HCT116 (cell line): ENCODE measurements at regions not wholly inside any gene's neighbourhood (a gene's known extent, or its start where the extent isn't known, plus 50 kb on each side); places are given as distances from the start of the nearest gene placed in this dataset.

Experiments
- ATAC-seq: fragments of 200-7000 bp; cut with Tn5 transposase; 2 replicates; pipeline ENCODE4 v1.9.1; 2020; ENCODE audit warnings: mild to moderate bottlenecking, moderate library complexity
- BruUV-seq: library from RNA; stranded (reverse); fragments of 400-500 nt; replicated peaks from 2 replicates; lab custom pipeline; 2021; lab: Mats Ljungman, UMichigan
- CTCF ChIA-PET: fragments of 300-600 bp; sonication (Branson Sonifier 250); formaldehyde crosslinking; loops from one replicate; lab custom pipeline; 2021; ENCODE audit warnings: antibody characterized with exemption; lab: Charles Lee
- POLR2A ChIA-PET: fragments of 300-600, 350-600 bp; sonication (Branson Sonifier 250); formaldehyde crosslinking; loops from one replicate; lab custom pipeline; 2021; ENCODE audit warnings: antibody characterized with exemption; lab: Charles Lee
- RAD21 ChIA-PET, 2 experiments: fragments of 300-600 bp; sonication (Branson Sonifier 250); formaldehyde crosslinking; loops; one replicate each; lab custom pipeline; 2023; ENCODE audit warnings: low total read pairs in 2 of 2; ENCODE audit not compliant: uncharacterized antibody in 2 of 2, unreplicated experiment in 2 of 2, low non-redundant PET in 1 of 2; lab: Charles Lee
- DNase-seq: peaks from one replicate; pipeline ENCODE4 v3.0.0-alpha.2; 2010; ENCODE audit warnings: low read depth, low spot score
- H2AFZ ChIP-seq: fragments of 200-600 bp; shearing (Covaris generic), sonication (generic); 2 replicates; pipeline ENCODE4 v1.6.1; 2017; ENCODE audit warnings: low read depth, mixed run types, mixed read lengths, antibody characterized with exemption, low read length; ENCODE audit not compliant: poor library complexity, severe bottlenecking
- H3K27ac ChIP-seq: 2 replicates; pipeline ENCODE4 v1.5.1; 2012; ENCODE audit warnings: low read depth, low read length
- H3K27me3 ChIP-seq: fragments of 200-600 bp; sonication (generic); 2 replicates; pipeline ENCODE4 v1.6.1; 2016; ENCODE audit warnings: mixed run types, low read length, mixed read lengths; ENCODE audit not compliant: insufficient read depth
- H3K36me3 ChIP-seq, 2 experiments: fragments of 200-500 bp in 1 of 2; fragments of 200-600 bp in 1 of 2; sonication (Bioruptor generic) in 1 of 2; sonication (generic) in 1 of 2; 2 replicates each; pipeline versions ENCODE4 v1.5.1 to v1.6.1; 2014 to 2016; ENCODE audit warnings: low read length in 2 of 2, inconsistent platforms in 1 of 2, mixed read lengths in 1 of 2, mixed run types in 1 of 2; ENCODE audit not compliant: insufficient read depth in 2 of 2, control insufficient read depth in 1 of 2
- H3K4me1 ChIP-seq, 2 experiments: fragments of 200-600 bp in 1 of 2; sonication (generic) in 1 of 2; 2 replicates each; pipeline versions ENCODE4 v1.5.1 to v1.6.1; 2012 to 2017; ENCODE audit warnings: low read length in 2 of 2, inconsistent platforms in 1 of 2, mild to moderate bottlenecking in 1 of 2, mixed read lengths in 1 of 2, mixed run types in 1 of 2, moderate library complexity in 1 of 2; ENCODE audit not compliant: insufficient read depth in 2 of 2, control insufficient read depth in 1 of 2
- H3K4me2 ChIP-seq: fragments of 200-600 bp; sonication (generic); 2 replicates; pipeline ENCODE4 v1.6.1; 2017; ENCODE audit warnings: mixed run types, low read length, mixed read lengths
- H3K4me3 ChIP-seq, 2 experiments: fragments of 200-600 bp in 1 of 2; sonication (generic) in 1 of 2; replicated peaks in 1 of 2; 2 replicates each; pipeline ENCODE4 v1.5.1; 2011 to 2016; ENCODE audit warnings: low read length in 2 of 2, control low read depth in 1 of 2, low read depth in 1 of 2, mild to moderate bottlenecking in 1 of 2, mixed read lengths in 1 of 2, mixed run types in 1 of 2
- H3K79me2 ChIP-seq: fragments of 200-600 bp; sonication (generic); 2 replicates; pipeline ENCODE4 v1.6.1; 2017; ENCODE audit warnings: mild to moderate bottlenecking, mixed run types, low read length, moderate library complexity, mixed read lengths; ENCODE audit not compliant: insufficient read depth
- H3K9ac ChIP-seq: fragments of 200-600 bp; sonication (generic); 2 replicates; pipeline ENCODE4 v1.6.1; 2016; ENCODE audit warnings: low read length, mixed read lengths
- H3K9me2 ChIP-seq: fragments of 200-600 bp; sonication (generic), shearing (Covaris generic); 2 replicates; pipeline ENCODE4 v1.6.1; 2017; ENCODE audit warnings: mixed run types, mild to moderate bottlenecking, moderate library complexity; ENCODE audit not compliant: insufficient read depth
- H3K9me3 ChIP-seq, 2 experiments: fragments of 200-500 bp in 1 of 2; fragments of 200-600 bp in 1 of 2; sonication (Bioruptor generic) in 1 of 2; sonication (generic) in 1 of 2; 2 replicates each; pipeline ENCODE4 v1.6.1; 2014 to 2017; ENCODE audit warnings: low read length in 2 of 2, mixed read lengths in 2 of 2, inconsistent platforms in 1 of 2, low read depth in 1 of 2, mild to moderate bottlenecking in 1 of 2, mixed run types in 1 of 2, moderate library complexity in 1 of 2; ENCODE audit not compliant: control insufficient read depth in 1 of 2, insufficient read depth in 1 of 2
- H4K20me1 ChIP-seq: fragments of 200-600 bp; sonication (generic), shearing (Covaris generic); 2 replicates; pipeline ENCODE4 v1.6.1; 2017; ENCODE audit warnings: mixed run types, mild to moderate bottlenecking, moderate library complexity; ENCODE audit not compliant: insufficient read depth
- CBX3 ChIP-seq: IDR thresholded peaks from 2 replicates; pipeline ENCODE4 v1.6.1; 2012; ENCODE audit warnings: low read depth
- CEBPB ChIP-seq: IDR thresholded peaks from 2 replicates; pipeline ENCODE4 v1.6.1; 2012; ENCODE audit warnings: low read depth
- EGR1 ChIP-seq: IDR thresholded peaks from 2 replicates; pipeline ENCODE4 v1.6.1; 2012; ENCODE audit warnings: low read depth
- ELF1 ChIP-seq: IDR thresholded peaks from 2 replicates; pipeline ENCODE4 v1.6.1; 2012; ENCODE audit warnings: low read depth, borderline replicate concordance
- EZH2 ChIP-seq: fragments of 200-600 bp; sonication (generic); IDR thresholded peaks from 2 replicates; pipeline ENCODE4 v1.6.1; 2017; ENCODE audit warnings: antibody characterized with exemption, mixed run types
- EZH2phosphoT487 ChIP-seq: fragments of 200-600 bp; IDR thresholded peaks from 2 replicates; pipeline ENCODE4 v1.6.1; 2018; ENCODE audit warnings: antibody characterized with exemption, borderline replicate concordance
- FOSL1 ChIP-seq: IDR thresholded peaks from 2 replicates; pipeline ENCODE4 v1.6.1; 2012; ENCODE audit warnings: low read depth
- JUND ChIP-seq: IDR thresholded peaks from 2 replicates; pipeline ENCODE4 v1.6.1; 2012
- POLR2A ChIP-seq: IDR thresholded peaks from 2 replicates; pipeline ENCODE4 v1.7.0; 2011; ENCODE audit warnings: borderline replicate concordance; ENCODE audit not compliant: insufficient read depth, insufficient read length; ENCODE audit errors: extremely low read depth
- POLR2AphosphoS5 ChIP-seq: IDR thresholded peaks from 2 replicates; pipeline ENCODE4 v1.6.1; 2011; ENCODE audit warnings: mild to moderate bottlenecking, low read depth, low read length, moderate library complexity
- RAD21 ChIP-seq: IDR thresholded peaks from 2 replicates; pipeline ENCODE4 v1.6.1; 2012; ENCODE audit warnings: low read depth, mild to moderate bottlenecking
- SIN3A ChIP-seq: IDR thresholded peaks from 2 replicates; pipeline ENCODE4 v1.6.1; 2012; ENCODE audit warnings: low read depth
- TCF7L2 ChIP-seq: IDR thresholded peaks from 2 replicates; pipeline ENCODE4 v1.7.0; 2011; ENCODE audit warnings: borderline replicate concordance, inconsistent platforms; ENCODE audit not compliant: insufficient read depth, insufficient read length; ENCODE audit errors: extremely low read depth
- YY1 ChIP-seq: IDR thresholded peaks from 2 replicates; pipeline ENCODE4 v1.6.1; 2011; ENCODE audit warnings: low read length, low read depth, moderate library complexity, mild to moderate bottlenecking; ENCODE audit not compliant: insufficient replicate concordance; ENCODE audit errors: extremely low read depth
- ZFX ChIP-seq: fragments of 450-650 bp; IDR thresholded peaks from 2 replicates; pipeline ENCODE4 v1.6.1; 2017
- ZNF274 ChIP-seq: fragments of 200-500 bp; sonication (Bioruptor generic); IDR thresholded peaks from 2 replicates; pipeline ENCODE4 v1.6.1; 2014; ENCODE audit warnings: mild to moderate bottlenecking, low read depth, low read length, inconsistent platforms
- intact Hi-C: fragments of 100-400 bp; cut with micrococcal nuclease; formaldehyde crosslinking; loops from 2 replicates; pipeline ENCODE4 v1.10.0; 2022
- TF ChIP-seq, protein P1 (sequence below), 3 experiments: fragments of 200-600 bp in 1 of 3; sonication (generic) in 1 of 3; IDR thresholded peaks in 2 of 3; conservative IDR thresholded peaks in 1 of 3; 2 replicates each; pipeline ENCODE4 v1.5.1; 2012 to 2017; ENCODE audit warnings: low read depth in 2 of 3, low read length in 2 of 3, antibody characterized with exemption in 1 of 3, borderline replicate concordance in 1 of 3, control low read depth in 1 of 3, mild to moderate bottlenecking in 1 of 3, mixed read lengths in 1 of 3, mixed run types in 1 of 3, moderate library complexity in 1 of 3; ENCODE audit not compliant: insufficient read depth in 1 of 3
- TF ChIP-seq, protein P2 (sequence below): IDR thresholded peaks from 2 replicates; pipeline ENCODE4 v1.6.1; 2012; ENCODE audit warnings: low read depth
- TF ChIP-seq, protein P3 (sequence below): IDR thresholded peaks from 2 replicates; pipeline ENCODE4 v1.6.1; 2012

DNA sequence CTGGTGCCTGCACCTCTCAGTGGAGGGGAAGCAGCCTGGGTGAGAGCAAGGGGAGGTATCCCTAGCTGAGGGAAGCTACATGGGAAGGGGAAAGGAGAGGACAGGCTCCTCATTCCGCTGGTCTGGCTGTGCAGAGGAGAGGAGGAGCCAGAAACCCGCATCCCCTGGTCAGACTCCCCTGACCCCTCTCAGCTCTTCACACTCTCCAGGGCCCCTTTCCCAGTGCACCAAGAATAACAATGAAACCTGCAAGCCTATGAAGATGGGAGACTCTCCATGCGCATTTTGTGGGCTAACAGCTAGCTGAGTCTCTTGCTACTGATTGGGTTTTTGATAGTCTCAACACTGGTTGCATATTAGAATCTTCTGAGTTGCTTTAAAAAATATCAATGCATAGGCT is 319.9 kb upstream of the COBL start (continued):
- TF ChIP-seq POLR2A: no peak
- TF ChIP-seq ELF1: no peak
- no peak for TF ChIP-seq EGR1
- no peak for TF ChIP-seq ZFX

DNA sequence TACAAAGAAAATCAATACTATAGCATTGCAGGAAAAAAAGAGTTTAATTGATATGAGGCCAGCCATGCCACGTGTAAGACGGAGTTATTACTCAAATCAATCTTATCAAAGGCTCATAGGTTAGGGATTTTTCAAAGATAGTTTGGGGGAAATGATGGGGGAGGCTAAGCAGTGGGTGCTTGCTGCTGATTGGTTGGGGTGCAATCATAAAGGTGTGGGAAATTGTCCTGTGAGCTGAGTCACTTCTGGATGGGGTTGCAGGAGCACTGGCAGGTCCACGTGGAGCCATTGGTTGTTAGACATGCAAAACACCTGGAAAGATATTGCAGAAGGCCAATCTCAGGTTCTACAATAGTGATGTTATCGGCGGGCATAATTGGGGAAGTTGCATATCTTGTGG is 319.2 kb upstream of the COBL start:
- RAD21 ChIA-PET: no interaction called here
- intact Hi-C loops: no loop called here

More for the DNA sequence above, 319.2 kb upstream of the COBL start:
- H2AFZ ChIP-seq: no peak overlapping the region
- H4K20me1 ChIP-seq: no peaks in the 10 kb centered on the region
- no peaks in the 10 kb centered on the region for H3K9me2 ChIP-seq
- H3K36me3 ChIP-seq: no peaks in the 10 kb centered on the region
- no TSS peak for BruUV-seq
- no peak for ATAC-seq
- no peaks in the 10 kb centered on the region for H3K79me2 ChIP-seq
- no peaks in the 10 kb centered on the region for H3K9me3 ChIP-seq
- ChIA-PET POLR2A (no interaction called here), CTCF (no interaction called here)
- TF ChIP-seq EGR1 (no peak), CBX3 (no peak), JUND (no peak), RAD21 (no peak), ZNF274 (no peak), EZH2phosphoT487 (no peak), POLR2AphosphoS5 (no peak), ZFX (no peak), SIN3A (no peak), YY1 (no peak), TCF7L2 (no peak), EZH2 (no peak), CEBPB (no peak), POLR2A (no peak), FOSL1 (no peak)
- TF ChIP-seq, protein P1, sequence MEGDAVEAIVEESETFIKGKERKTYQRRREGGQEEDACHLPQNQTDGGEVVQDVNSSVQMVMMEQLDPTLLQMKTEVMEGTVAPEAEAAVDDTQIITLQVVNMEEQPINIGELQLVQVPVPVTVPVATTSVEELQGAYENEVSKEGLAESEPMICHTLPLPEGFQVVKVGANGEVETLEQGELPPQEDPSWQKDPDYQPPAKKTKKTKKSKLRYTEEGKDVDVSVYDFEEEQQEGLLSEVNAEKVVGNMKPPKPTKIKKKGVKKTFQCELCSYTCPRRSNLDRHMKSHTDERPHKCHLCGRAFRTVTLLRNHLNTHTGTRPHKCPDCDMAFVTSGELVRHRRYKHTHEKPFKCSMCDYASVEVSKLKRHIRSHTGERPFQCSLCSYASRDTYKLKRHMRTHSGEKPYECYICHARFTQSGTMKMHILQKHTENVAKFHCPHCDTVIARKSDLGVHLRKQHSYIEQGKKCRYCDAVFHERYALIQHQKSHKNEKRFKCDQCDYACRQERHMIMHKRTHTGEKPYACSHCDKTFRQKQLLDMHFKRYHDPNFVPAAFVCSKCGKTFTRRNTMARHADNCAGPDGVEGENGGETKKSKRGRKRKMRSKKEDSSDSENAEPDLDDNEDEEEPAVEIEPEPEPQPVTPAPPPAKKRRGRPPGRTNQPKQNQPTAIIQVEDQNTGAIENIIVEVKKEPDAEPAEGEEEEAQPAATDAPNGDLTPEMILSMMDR (IDR thresholded peaks at IDR 0.05 in 2 of 3, conservative IDR thresholded peaks at IDR 0.05 in 1 of 3; ENCODE audit: borderline replicate concordance in 1 of 3, insufficient read depth in 1 of 3, low read depth in 2 of 3, low read length in 2 of 3): no peak
- TF ChIP-seq, protein P2, sequence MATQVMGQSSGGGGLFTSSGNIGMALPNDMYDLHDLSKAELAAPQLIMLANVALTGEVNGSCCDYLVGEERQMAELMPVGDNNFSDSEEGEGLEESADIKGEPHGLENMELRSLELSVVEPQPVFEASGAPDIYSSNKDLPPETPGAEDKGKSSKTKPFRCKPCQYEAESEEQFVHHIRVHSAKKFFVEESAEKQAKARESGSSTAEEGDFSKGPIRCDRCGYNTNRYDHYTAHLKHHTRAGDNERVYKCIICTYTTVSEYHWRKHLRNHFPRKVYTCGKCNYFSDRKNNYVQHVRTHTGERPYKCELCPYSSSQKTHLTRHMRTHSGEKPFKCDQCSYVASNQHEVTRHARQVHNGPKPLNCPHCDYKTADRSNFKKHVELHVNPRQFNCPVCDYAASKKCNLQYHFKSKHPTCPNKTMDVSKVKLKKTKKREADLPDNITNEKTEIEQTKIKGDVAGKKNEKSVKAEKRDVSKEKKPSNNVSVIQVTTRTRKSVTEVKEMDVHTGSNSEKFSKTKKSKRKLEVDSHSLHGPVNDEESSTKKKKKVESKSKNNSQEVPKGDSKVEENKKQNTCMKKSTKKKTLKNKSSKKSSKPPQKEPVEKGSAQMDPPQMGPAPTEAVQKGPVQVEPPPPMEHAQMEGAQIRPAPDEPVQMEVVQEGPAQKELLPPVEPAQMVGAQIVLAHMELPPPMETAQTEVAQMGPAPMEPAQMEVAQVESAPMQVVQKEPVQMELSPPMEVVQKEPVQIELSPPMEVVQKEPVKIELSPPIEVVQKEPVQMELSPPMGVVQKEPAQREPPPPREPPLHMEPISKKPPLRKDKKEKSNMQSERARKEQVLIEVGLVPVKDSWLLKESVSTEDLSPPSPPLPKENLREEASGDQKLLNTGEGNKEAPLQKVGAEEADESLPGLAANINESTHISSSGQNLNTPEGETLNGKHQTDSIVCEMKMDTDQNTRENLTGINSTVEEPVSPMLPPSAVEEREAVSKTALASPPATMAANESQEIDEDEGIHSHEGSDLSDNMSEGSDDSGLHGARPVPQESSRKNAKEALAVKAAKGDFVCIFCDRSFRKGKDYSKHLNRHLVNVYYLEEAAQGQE: no peak
- TF ChIP-seq, protein P3, sequence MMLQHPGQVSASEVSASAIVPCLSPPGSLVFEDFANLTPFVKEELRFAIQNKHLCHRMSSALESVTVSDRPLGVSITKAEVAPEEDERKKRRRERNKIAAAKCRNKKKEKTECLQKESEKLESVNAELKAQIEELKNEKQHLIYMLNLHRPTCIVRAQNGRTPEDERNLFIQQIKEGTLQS: no peak
- H3K27me3 ChIP-seq: no peaks in the 10 kb centered on the region; the same call in 1 of the 2 replicates
- H3K27ac ChIP-seq: no peak overlapping the region
- DNase-seq: no peak
- H3K9ac ChIP-seq: no peak overlapping the region
- peaks cover 0 to 13% of the 10 kb centered on the region in 2 experiments; a peak in 1 of 4 replicates for H3K4me1 ChIP-seq
- no peak overlapping the region for H3K4me2 ChIP-seq
- H3K4me3 ChIP-seq: no peak overlapping the region
